ENCODE measurements at regions not wholly inside any gene's neighbourhood (a gene's known extent, or its start where the extent isn't known, plus 50 kb on each side); places are given as distances from the start of the nearest gene placed in this dataset.

- no peak for DNase-seq
These were observed 90.5 kb upstream of the TTC34 start for GRCh38 chr1:2891923-2892448.

- no peak for DNase-seq
These were observed 92.1 kb upstream of the TTC34 start for GRCh38 chr1:2893473-2894120.

GRCh38 chr1:2894381-2895041 is 93.0 kb upstream of the TTC34 start:
- no peak for DNase-seq

- no peak for DNase-seq
These were observed 95.3 kb upstream of the TTC34 start for GRCh38 chr1:2896824-2897223.

- DNase-seq = no peak
These were observed 101.7 kb upstream of the TTC34 start for GRCh38 chr1:2903226-2903625.

- DNase-seq = no peak
These were observed 102.7 kb upstream of the TTC34 start for GRCh38 chr1:2904191-2904590.

GRCh38 chr1:2905356-2905755 is 103.9 kb upstream of the TTC34 start:
- no peak for DNase-seq

GRCh38 chr1:2906085-2906484 is 104.6 kb upstream of the TTC34 start:
- no peak for DNase-seq

- DNase-seq = no peak
These were observed 105.1 kb upstream of the TTC34 start for GRCh38 chr1:2906620-2907019.

GRCh38 chr1:2907051-2907450 is 105.6 kb upstream of the TTC34 start:
- DNase-seq = no peak

- DNase-seq = no peak
These were observed 106.6 kb upstream of the TTC34 start for GRCh38 chr1:2908081-2908480.

- DNase-seq = no peak
These were observed 107.1 kb upstream of the TTC34 start for GRCh38 chr1:2908561-2908960.

GRCh38 chr1:2909797-2910196 is 108.3 kb upstream of the TTC34 start:
- DNase-seq = no peak

GRCh38 chr1:2910211-2910610 is 108.7 kb upstream of the TTC34 start:
- DNase-seq = no peak

- no peak for DNase-seq
These were observed 109.7 kb upstream of the ACTRT2 start for GRCh38 chr1:2911421-2912178.

GRCh38 chr1:2912424-2913061 is 108.7 kb upstream of the ACTRT2 start:
- no peak for DNase-seq

GRCh38 chr1:2913091-2913490 is 108.2 kb upstream of the ACTRT2 start:
- DNase-seq = no peak

- DNase-seq = no peak
These were observed 106.6 kb upstream of the ACTRT2 start for GRCh38 chr1:2914702-2915101.

- no peak for DNase-seq
These were observed 105.1 kb upstream of the ACTRT2 start for GRCh38 chr1:2916153-2916552.

GRCh38 chr1:2916706-2917105 is 104.6 kb upstream of the ACTRT2 start:
- DNase-seq = no peak

- DNase-seq = no peak
These were observed 104.0 kb upstream of the ACTRT2 start for GRCh38 chr1:2917284-2917683.

- DNase-seq = no peak
These were observed 102.8 kb upstream of the ACTRT2 start for GRCh38 chr1:2918441-2918840.

GRCh38 chr1:2919841-2920240 is 101.4 kb upstream of the ACTRT2 start:
- DNase-seq = no peak

All from NCI-H1436 treated with DMSO at 0.1 percent for 48 hours (cell line).